ENCODE measurements at regions not wholly inside any gene's neighbourhood (a gene's known extent, or its start where the extent isn't known, plus 50 kb on each side); places are given as distances from the start of the nearest gene placed in this dataset.
A peak's percentile ranks its signal among the peaks of the same experiment; 100 is the strongest.
"Not testable (repeated sequence)": the region's sequence is repeated elsewhere in the genome, so short reads cannot be mapped to it uniquely, and the experiment has no call there.

DNA sequence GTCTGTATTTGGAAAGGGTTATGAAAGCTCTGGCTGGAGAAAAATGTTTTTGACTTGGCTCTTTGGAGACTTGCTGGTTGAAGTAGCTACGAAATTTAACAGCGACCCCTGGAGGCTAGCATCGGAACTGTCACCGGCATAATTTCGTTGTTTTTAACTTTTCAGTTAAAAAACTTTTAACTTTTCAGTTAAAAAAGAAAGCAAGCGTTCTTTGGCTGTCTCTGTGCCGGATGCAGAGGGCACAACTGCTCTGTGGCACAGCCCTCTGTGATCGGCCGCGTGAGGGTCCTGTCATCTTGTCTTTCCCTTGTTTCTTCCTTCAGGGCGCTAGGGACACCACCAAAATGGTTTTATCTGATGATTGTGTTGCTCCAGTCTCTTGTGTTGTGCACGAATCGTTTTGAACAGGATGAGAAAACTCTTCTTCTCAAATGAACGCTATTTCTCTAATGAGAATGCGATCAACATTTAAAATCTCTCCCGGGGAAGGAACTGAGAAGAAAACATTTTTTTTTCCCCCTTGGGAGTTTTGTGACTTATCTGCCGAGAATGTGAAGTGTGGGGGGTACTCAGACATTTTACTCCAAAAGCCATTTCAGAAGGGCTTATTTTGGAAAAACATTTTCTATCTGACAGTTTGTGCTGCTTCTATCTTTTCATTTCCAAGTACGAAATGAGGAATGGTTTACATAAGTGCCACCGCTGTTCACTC, 57.1 kb downstream of the ADCYAP1 start:
- POLR2A ChIA-PET (ENCODE audit: low non-redundant PET), result no interaction called here
- CTCF ChIA-PET, result interaction anchor here (0.5 to 0.9 kb wide), 18 partner anchors 19 to 1864 kb away, joined by 3 to 10 read pairs (median 3); no protein-coding TSS in a partner anchor
- TF ChIP-seq, protein P1, sequence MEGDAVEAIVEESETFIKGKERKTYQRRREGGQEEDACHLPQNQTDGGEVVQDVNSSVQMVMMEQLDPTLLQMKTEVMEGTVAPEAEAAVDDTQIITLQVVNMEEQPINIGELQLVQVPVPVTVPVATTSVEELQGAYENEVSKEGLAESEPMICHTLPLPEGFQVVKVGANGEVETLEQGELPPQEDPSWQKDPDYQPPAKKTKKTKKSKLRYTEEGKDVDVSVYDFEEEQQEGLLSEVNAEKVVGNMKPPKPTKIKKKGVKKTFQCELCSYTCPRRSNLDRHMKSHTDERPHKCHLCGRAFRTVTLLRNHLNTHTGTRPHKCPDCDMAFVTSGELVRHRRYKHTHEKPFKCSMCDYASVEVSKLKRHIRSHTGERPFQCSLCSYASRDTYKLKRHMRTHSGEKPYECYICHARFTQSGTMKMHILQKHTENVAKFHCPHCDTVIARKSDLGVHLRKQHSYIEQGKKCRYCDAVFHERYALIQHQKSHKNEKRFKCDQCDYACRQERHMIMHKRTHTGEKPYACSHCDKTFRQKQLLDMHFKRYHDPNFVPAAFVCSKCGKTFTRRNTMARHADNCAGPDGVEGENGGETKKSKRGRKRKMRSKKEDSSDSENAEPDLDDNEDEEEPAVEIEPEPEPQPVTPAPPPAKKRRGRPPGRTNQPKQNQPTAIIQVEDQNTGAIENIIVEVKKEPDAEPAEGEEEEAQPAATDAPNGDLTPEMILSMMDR (conservative IDR thresholded peaks at IDR 0.05; ENCODE audit: low read depth), result peak; percentile 84
- DNase-seq (ENCODE audit: low spot score), result peak; percentile 30
- no peak overlapping the region for H3K27ac ChIP-seq

DNA sequence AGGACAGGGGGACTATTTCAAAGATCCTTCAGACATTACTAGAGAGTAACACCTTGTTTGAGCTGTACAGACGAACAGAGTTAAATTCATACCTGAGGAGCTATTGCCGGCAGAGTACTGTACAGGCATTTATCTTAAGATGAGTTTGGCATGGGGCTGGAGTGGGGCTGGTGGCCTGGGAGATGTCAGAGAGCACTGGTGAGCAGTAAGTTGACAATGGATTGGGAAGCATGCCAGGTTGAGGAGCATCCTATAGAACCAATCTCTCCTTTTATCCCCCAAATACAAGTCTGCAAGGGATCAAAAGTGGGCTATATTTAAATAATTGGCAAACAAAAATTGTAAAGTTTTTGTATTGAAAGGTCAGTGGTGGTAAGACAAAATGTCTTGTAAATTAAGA, 58.6 kb downstream of the ADCYAP1 start:
- no peak for DNase-seq (ENCODE audit: low spot score)
- CTCF ChIA-PET, result no interaction called here
- no peak overlapping the region for H3K27ac ChIP-seq
- POLR2A ChIA-PET (ENCODE audit: low non-redundant PET), result no interaction called here
- TF ChIP-seq, protein P1 (conservative IDR thresholded peaks at IDR 0.05; ENCODE audit: low read depth), result no peak

DNA sequence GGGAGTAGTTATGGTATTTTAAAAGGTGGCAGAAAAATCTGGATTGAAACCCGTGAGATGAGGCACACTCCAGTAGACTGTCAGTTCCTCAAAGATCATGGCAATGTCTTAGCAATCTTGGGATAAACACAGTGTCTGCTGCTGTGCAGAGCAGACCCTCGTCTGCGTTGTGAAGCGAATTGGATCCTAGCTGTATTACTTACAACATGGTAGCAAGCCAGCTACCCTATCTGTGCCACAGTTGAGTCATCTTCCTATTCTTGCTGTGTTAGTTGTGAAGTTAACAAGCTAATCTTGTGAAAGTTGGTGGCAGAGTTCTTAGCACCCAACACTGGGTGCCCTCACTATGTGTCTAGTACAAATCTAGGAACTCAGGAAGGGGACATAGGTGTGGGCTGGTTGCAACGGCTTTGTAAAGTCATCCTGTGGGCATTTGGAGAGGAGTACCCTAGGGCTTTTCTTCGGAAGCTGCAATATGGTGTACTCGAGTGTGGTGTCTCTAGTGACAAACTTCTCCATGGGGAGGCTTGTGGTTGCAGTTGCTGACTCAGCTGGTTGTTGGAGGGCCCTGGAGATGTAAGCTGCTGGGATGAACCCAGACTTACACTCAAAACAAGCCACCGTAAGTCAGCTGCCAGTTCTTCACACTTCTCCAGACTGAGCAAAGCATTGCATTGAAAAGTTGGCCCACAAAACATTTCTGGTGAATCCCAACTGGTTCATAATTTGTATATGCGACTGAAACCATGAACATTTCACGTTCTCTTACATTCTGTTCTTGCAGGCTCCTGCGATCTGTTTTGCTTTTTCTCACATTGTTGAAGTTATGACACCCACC, 61.5 kb downstream of the ADCYAP1 start:
- ChIA-PET CTCF (no interaction called here), POLR2A (ENCODE audit: low non-redundant PET) (no interaction called here)
- no peak for DNase-seq (ENCODE audit: low spot score)
- no peak overlapping the region for H3K27ac ChIP-seq
- TF ChIP-seq, protein P1 (conservative IDR thresholded peaks at IDR 0.05; ENCODE audit: low read depth), result no peak

DNA sequence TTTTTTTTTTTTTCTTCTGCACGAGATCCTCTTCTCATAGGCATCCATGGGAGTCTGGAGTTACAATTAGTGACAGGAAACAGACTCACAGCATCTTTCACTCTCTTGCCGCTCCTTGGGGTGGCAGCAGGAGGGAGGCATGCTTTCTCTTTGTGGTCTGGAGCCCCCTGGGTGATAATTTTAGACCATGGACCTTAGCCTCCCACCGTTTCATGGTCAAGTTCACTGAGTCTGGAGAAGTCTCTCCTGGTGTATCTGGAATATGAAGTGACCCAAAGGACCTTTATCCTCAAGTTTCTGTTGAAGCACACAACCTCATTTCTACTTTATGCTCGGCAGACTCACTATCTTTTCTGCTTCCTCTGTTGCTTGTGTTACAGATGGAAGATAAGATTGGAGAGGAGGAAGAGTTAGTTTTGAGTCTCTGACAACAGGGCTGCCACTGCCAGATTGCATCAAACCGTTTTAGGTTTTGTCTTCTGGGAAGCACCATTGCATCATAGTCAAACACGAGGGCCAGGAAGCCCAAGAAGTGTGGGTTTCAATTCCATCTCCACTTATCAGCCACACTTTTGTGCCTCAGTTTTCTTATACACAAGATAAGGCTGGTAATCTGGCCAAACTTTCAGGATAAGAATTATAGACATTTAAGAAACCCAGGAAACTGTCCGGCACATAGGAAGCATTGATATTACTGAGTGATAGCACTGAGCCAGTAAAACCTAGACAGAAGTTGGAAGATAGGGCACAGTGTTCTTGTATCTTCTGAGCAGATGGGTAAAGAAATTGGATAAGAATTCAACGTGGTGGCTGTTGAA, 62.3 kb downstream of the ADCYAP1 start:
- TF ChIP-seq, protein P1 (conservative IDR thresholded peaks at IDR 0.05; ENCODE audit: low read depth), result no peak
- ChIA-PET CTCF (no interaction called here), POLR2A (ENCODE audit: low non-redundant PET) (no interaction called here)
- no peak for DNase-seq (ENCODE audit: low spot score)
- H3K27ac ChIP-seq, result no peak overlapping the region

DNA sequence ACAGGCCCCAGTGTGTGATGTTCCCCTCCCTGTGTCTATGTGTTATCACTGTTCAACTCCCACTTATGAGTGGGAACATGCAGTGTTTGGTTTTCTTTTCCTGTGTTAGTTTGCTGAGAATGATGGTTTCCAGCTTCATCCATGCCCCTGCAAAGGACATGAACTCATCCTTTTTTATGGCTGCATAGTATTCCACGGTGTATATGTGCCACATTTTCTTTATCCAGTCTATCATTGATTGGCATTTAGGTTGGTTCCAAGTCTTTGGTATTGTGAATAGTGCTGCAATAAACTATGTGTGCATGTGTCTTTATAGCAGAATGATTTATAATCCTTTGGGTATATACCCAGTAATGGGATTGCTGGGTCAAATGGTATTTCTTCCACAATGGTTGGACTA, 64.2 kb downstream of the ADCYAP1 start:
- DNase-seq (ENCODE audit: low spot score); CTCF ChIA-PET: not testable (repeated sequence)

DNA sequence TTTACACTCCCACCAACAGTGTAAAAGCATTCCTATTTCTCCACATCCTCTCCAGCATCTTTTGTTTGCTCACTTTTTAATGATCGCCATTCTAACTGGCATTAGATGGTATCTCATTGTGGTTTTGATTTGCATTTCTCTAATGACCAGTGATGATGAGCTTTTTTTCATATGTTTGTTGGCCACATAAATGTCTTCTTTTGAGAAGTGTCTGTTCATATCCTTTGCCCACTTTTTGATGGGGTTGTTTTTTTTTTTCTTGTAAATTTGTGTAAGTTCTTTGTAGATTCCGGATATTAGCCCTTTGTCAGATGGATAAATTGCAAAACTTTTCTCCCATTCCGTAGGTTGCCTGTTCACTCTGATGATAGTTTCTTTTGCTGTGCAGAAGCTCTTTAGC, 64.6 kb downstream of the ADCYAP1 start:
- H3K27ac ChIP-seq; DNase-seq (ENCODE audit: low spot score); CTCF ChIA-PET; POLR2A ChIA-PET (ENCODE audit: low non-redundant PET): not testable (repeated sequence)

More for the DNA sequence above, 64.2 kb downstream of the ADCYAP1 start:
- H3K27ac ChIP-seq; POLR2A ChIA-PET (ENCODE audit: low non-redundant PET): not testable (repeated sequence)

DNA sequence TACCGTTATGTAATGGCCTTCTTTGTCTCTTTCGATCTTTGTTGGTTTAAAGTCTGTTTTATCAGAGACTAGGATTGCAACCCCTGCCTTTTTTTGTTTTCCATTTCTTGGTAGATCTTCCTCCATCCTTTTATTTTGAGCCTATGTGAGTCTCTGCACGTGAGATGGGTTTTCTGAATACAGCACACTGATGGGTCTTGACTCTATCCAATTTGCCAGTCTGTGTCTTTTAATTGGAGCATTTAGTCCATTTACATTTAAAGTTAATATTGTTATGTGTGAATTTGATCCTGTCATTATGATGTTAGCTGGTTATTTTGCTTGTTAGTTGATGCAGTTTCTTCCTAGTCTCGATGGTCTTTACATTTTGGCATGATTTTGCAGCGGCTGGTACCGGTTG, 69.9 kb downstream of the ADCYAP1 start:
- DNase-seq (ENCODE audit: low spot score); H3K27ac ChIP-seq; POLR2A ChIA-PET (ENCODE audit: low non-redundant PET); CTCF ChIA-PET: not testable (repeated sequence)

DNA sequence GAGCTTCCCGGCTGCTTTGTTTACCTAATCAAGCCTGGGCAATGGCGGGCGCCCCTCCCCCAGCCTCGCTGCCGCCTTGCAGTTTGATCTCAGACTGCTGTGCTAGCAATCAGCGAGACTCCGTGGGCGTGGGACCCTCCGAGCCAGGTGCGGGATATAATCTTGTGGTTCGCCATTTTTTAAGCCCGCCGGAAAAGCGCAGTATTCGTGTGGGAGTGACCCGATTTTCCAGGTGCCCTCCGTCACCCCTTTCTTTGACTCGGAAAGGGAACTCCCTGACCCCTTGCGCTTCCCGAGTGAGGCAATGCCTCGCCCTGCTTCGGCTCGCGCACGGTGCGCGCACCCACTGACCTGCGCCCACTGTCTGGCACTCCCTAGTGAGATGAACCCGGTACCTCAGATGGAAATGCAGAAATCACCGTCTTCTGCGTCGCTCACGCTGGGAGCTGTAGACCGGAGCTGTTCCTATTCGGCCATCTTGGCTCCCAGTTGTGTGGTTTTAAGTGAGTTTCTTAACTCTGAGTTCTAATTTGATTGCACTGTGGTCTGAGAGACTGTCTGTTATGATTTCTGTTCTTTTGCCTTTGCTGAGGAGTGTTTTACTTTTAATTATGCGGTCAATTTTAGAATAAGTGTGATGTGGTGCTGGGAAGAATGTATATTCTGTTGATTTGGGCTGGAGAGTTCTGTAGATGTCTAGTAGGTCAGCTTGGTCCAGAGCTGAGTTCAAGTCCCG, 71.9 kb downstream of the ADCYAP1 start:
- peak overlapping the region; percentile 84 for H3K27ac ChIP-seq
- DNase-seq (ENCODE audit: low spot score); CTCF ChIA-PET; POLR2A ChIA-PET (ENCODE audit: low non-redundant PET): not testable (repeated sequence)

DNA sequence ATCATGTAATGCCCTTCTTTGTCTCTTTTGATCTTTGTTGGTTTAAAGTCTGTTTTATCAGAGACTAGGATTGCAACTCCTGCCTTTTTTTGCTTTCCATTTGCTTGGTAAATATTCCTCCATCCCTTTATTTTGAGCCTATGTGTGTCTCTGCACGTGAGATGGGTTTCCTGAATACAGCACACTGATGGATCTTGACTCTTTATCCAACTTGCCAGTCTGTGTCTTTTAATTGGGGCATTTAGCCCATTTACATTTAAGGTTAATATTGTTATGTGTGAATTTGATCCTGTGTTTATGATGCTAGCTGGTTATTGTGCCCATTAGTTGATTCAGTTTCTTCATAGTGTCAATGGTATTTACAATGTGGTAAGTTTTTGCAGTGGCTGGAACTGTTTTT, 72.7 kb downstream of the ADCYAP1 start:
- CTCF ChIA-PET; POLR2A ChIA-PET (ENCODE audit: low non-redundant PET); H3K27ac ChIP-seq; DNase-seq (ENCODE audit: low spot score): not testable (repeated sequence)

DNA sequence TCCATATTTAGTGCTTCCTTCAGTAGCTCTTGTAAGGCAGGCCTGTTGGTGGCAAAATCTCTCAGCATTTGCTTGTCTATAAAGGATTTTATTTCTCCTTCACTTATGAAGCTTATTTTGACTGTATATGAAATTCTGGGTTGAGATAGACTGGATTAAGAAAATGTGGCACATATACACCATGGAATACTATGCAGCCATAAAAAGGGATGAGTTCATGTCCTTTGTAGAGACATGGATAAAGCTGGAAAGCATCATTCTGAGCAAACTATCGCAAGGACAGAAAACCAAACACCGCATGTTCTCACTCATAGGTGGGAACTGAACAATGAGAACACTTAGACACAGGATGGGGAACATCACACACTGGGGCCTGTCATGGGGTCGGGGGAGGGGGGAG, 73.1 kb downstream of the ADCYAP1 start:
- H3K27ac ChIP-seq; DNase-seq (ENCODE audit: low spot score); POLR2A ChIA-PET (ENCODE audit: low non-redundant PET); CTCF ChIA-PET: not testable (repeated sequence)
